ENCODE measurements at regions not wholly inside any gene's neighbourhood (a gene's known extent, or its start where the extent isn't known, plus 50 kb on each side); places are given as distances from the start of the nearest gene placed in this dataset.

DNA sequence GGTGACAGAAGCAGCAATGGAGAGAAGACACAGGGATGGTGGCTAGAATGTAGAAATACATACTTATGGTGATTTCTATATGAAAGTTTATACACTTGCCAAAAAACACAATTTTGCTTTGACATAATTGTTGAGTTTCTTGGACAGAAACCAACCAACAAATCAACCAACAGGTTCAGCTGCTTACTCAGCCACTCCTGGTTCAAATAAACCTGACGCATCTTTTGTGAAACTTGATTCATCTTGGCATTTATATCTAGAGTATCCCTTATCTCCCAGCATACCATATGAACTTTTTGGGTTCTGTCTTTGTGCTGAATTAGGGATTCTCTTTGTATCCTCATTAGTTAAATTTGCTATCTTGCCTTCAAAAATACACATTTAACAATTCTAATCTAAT, 54.1 kb upstream of the ERBB4 start:
- no peak for TF ChIP-seq EZH2 (optimal IDR thresholded peaks at IDR 0.05; ENCODE audit: low read depth, low read length)
- TF ChIP-seq, protein P1, sequence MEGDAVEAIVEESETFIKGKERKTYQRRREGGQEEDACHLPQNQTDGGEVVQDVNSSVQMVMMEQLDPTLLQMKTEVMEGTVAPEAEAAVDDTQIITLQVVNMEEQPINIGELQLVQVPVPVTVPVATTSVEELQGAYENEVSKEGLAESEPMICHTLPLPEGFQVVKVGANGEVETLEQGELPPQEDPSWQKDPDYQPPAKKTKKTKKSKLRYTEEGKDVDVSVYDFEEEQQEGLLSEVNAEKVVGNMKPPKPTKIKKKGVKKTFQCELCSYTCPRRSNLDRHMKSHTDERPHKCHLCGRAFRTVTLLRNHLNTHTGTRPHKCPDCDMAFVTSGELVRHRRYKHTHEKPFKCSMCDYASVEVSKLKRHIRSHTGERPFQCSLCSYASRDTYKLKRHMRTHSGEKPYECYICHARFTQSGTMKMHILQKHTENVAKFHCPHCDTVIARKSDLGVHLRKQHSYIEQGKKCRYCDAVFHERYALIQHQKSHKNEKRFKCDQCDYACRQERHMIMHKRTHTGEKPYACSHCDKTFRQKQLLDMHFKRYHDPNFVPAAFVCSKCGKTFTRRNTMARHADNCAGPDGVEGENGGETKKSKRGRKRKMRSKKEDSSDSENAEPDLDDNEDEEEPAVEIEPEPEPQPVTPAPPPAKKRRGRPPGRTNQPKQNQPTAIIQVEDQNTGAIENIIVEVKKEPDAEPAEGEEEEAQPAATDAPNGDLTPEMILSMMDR (IDR thresholded peaks at IDR 0.05; ENCODE audit: low read length) = no peak
- no peak for TF ChIP-seq EZH2phosphoT487 (IDR thresholded peaks at IDR 0.05; ENCODE audit: low read length)

Measured in MM.1S (cell line).